Fibroblast of skin of right biceps (primary cell): ENCODE measurements at regions not wholly inside any gene's neighbourhood (a gene's known extent, or its start where the extent isn't known, plus 50 kb on each side); places are given as distances from the start of the nearest gene placed in this dataset.

ENCODE experiments used
- DNase-seq: peaks from one replicate; pipeline ENCODE4 v3.0.0-alpha.2; 2013

DNA sequence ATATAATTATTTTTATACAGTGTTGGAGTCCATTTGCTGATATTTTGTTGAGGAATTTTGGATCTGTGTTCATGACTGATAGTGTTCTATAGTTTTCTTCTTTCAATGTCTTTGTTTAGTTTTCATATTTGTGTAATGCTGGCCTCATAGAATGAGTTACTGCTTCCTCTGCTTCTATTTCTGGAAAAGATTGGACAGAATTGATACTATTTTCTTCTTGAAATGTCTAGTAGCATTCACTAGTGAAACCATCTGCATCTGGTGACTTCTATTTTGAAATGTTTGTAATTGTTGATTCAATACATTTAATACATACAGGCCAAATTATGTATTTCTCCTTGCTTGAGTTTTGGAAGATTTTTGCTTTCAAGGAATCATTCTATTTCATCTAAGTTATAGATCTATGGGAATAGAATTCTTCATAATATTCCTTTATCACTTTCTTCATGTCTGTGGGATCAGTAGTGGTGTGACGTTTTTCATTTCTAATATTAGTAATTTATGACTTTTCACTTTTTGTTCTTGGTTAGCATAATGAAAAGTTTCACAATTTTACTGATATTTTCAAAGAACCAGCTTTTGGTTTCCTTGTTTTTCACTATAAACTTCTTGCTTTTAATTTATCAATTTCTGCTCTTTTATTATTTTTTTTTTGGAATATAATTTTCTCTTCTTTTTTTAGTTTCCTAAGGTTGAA is 509.9 kb upstream of the VRK2 start:
- no peak for DNase-seq

DNA sequence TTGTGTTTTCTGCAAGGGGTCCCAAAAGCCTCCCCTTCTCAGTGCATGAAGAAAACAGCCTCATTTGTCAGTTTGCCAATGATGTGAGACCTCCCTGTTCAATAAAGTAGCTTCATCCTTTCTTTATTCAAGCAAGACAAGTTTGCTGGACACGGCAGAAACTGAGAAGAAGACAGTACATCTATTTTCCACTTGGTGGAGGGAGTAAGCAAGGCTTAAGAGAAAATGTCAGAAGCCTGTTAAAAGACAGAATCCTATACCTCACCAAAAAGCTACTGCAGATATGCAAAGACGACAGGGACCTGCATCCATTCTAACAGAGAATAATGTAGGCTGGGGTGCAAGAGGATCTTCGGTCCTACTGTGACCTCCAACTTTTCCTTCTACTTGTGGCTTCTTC is 506.8 kb upstream of the VRK2 start:
- DNase-seq = no peak

GRCh38 chr2:57542081-57542480 is 504.5 kb upstream of the VRK2 start:
- no peak for DNase-seq

DNA sequence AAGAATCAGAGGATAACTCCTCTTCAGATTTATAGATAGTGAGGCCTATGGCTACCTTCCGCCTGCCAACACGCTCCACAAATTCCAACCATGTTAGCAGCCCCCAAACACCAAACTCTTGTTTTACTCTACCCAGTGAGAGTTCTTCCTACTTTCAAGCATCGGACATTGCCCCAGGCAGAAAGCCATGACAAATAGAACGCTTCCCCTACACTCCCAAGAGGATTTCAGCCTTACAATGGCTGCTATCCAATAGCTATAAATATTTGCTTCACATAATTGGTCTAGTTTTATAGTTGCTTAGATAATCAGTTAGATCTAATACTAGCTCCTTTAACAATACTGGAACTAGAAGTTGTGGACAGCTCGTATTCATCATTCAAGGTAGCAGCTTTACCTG is 503.4 kb upstream of the VRK2 start:
- no peak for DNase-seq

- DNase-seq = no peak
These were observed 502.0 kb upstream of the VRK2 start for GRCh38 chr2:57544624-57545023.

GRCh38 chr2:57546478-57546877 is 500.1 kb upstream of the VRK2 start:
- DNase-seq = no peak

- no peak for DNase-seq
These were observed 496.9 kb upstream of the VRK2 start for GRCh38 chr2:57549642-57550102.

- no peak for DNase-seq
These were observed 495.7 kb upstream of the VRK2 start for GRCh38 chr2:57550912-57551311.

DNA sequence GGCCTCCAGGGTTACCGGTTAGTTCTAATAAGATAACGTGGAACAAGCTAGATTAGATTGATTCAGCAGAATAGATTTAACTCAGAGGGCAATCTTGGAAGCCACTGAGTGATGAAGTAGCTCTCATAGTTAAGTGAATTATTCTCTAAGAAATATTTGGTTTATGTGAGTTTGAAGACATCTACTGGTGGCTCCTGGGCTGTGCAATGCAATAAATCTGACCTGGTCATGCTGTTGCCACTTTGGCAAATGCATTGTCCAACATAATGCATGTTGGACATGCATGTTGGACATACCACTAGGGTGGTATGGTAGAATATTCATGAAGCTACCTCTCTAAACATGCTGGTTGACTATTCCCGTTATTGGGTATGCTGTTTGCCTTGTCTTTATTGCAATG is 493.7 kb upstream of the VRK2 start:
- DNase-seq = no peak

DNA sequence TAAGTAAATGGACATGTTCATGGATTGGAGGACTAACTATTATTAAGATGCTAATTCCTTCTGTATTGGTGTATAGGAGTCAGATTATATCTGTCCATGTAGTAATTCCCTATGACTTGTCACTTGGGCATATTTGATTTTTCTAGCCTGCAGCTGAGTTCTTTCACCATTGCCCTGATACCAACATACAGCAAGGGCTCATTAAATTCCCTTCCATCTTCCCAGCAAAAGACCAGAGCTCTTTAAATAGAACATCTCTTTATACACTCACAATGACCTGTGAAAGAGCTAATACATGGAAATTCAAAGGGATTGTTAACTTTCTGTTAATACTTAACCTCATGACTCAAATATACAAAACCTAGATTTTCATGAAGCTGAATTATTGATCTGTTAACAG is 492.3 kb upstream of the VRK2 start:
- no peak for DNase-seq

DNA sequence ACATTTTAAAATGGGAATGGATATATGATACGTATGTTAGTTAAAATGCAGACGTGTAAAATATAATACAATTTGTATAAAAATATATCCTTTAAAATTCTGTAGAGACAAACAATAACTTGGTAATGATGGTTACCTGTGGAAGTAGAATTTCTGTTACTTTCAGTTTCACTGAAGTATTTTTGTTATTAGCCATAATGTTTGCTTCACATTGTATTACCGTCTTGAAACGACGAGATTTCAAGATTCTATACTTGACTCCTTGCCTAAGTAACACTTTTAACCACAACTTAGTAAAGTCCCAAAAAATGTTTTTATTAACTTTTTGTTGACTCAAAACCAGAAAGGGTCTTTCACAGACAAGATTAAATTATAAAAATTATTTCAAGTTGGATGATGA is 488.3 kb upstream of the VRK2 start:
- no peak for DNase-seq

GRCh38 chr2:57562495-57562894 is 484.1 kb upstream of the VRK2 start:
- no peak for DNase-seq

DNA sequence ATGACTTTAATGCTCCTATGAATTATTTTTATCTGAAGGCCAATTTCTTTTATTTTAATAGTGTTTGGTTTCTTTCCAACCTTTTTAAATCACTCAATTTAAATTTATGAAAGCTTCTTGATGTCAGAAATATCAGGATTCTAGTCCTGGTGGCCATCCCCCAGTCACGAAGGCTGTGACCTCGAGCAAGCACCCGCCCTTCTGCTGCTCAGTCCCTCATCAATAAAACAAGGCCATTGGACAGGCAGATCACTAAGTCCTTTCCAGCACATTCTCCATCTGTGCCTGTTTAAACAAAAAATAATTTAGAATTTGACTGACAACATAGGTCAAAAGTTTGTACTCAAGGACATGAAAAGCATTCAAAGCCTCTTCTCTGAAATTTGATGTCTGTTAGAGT is 483.6 kb upstream of the VRK2 start:
- DNase-seq = no peak

GRCh38 chr2:57567245-57567644 is 479.4 kb upstream of the VRK2 start:
- DNase-seq = no peak

DNA sequence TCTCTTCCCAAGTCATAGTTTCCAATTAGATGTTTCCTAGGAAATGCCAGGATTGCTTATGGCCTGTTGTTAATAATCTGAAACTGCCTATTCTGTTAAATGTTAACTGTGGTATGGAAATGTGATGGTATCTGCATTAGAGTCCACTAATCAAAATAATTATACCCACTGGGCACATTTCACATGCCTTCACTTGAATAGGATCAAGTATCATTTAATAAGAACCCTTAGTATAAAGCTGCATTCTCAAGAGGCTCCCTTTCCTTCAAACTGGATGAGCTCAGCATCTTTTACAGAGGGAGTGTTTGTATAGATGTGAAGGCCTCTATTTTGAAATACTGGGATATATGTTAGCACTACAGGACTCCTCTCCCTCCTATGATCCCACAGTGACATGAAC is 477.2 kb upstream of the VRK2 start:
- no peak for DNase-seq

- no peak for DNase-seq
These were observed 475.6 kb upstream of the VRK2 start for GRCh38 chr2:57570961-57571360.

DNA sequence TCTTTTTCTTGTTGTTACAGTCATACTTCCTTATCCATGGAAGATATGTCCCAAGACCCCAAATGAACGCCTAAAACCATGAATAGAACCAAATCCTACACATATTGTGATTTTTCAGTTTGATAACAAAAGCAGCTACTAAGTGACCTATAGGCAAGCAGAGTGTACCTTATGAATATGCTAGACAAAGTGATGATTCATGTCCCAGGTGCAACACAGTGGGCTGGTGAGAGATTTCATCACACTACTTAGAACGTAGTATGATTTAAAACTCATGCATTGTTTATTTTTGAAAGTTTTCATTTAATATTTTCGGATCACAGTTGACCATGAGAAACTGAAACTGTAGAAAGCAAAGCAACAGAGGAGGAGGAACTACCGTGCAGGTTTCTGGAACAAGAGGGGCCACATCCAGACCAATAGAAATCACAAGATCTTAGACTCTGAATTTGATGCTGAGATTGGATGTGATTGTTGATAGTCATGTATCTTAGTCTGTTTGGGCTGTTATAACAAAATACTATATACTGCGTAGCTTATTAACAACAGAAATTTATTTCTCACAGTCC is 470.8 kb upstream of the VRK2 start:
- no peak for DNase-seq

GRCh38 chr2:57576983-57577382 is 469.6 kb upstream of the VRK2 start:
- DNase-seq = no peak

GRCh38 chr2:57597940-57598339 is 448.7 kb upstream of the VRK2 start:
- DNase-seq = no peak

DNA sequence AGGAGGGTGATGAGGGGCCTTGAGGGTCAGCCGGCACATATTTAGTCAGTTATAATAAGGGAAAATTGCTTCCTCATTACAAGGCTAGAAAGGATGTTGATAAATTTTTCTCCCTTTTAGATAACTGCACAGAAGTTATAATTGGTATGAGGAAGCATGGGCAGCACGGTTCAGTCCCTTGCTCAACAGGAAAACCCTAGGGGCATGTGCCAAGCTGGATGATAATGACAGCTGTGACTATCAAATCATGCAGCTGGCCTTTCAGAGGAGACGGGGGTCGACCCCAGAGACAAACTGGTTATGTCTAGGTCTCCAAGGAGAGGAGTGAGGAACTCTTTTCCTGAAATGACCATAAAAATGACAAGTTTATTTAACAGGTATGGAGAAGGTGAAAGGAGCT is 448.1 kb upstream of the VRK2 start:
- DNase-seq = no peak

DNA sequence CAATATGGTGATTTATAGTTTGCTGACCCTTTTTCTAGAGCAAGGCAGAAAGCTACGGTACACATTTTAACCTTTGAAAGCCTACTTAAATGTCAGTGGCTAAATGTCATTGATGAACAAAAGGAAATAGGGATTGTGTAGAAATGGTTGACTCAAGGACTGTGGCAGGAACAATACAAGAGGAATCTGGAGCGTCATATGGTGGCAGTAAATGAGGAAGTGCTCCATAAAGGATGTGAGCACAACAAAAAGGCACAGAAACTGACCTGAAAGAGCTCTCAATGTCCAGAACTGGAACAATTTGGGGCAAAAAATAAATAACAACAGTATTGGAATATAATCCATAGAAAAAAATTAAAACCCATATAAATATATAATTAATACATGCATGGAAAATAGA is 443.9 kb upstream of the VRK2 start:
- no peak for DNase-seq

GRCh38 chr2:57614988-57615387 is 431.6 kb upstream of the VRK2 start:
- DNase-seq = no peak

DNA sequence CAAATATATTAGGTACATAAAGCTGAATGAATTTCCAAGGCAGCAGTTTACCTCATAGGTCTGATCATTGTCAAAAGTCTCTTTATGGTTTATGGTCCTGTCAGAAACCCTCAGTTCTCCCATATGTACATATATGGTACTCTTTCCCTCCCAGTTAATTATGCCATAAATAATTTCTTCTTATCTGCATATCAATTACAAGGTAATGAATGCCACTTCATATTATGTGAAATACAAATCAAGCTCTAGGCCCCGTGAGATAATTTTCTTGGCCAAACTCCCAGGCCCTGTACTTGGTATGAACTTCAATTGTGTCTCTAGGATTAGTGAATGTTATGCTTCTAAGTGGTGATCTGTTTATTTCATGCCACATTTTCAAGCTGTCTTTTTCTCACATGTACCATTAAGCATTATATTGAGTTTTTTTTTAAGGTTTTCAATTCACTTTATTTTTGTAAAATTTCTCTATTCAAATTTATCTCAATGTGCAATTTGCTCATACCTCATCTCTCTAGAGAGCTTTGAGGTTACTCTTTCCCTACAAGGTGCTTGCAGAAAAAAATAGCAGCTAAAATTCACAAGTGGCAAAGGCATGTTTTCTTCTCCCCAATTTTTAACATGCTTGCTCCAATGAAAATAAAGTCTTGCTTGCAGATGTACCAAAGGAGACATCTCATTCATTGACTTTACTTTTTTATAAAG is 430.6 kb upstream of the VRK2 start:
- no peak for DNase-seq

GRCh38 chr2:57617318-57617717 is 429.3 kb upstream of the VRK2 start:
- DNase-seq = no peak
